ENCODE measurements at regions not wholly inside any gene's neighbourhood (a gene's known extent, or its start where the extent isn't known, plus 50 kb on each side); places are given as distances from the start of the nearest gene placed in this dataset.

DNA sequence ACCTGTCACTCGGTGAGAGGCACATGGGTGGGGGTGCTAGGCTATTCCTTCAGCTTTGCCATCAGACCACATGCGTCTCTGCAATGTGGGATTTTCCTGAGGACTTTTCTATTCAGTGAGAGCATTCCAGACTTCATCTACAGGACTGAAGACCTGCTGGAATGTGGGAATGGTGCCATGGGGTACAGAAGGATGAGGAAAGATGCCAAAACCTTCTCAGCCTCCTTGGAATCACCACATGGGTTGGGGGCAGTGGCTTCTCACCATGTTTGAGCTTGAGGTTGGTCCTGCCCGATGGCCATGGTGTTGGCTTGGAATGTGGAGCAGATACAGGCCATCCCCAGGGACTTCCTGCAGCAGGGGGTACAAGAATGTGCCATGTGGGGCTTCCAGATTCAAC is 80.9 kb upstream of the KLF13 start:
- TF ChIP-seq, protein P1, sequence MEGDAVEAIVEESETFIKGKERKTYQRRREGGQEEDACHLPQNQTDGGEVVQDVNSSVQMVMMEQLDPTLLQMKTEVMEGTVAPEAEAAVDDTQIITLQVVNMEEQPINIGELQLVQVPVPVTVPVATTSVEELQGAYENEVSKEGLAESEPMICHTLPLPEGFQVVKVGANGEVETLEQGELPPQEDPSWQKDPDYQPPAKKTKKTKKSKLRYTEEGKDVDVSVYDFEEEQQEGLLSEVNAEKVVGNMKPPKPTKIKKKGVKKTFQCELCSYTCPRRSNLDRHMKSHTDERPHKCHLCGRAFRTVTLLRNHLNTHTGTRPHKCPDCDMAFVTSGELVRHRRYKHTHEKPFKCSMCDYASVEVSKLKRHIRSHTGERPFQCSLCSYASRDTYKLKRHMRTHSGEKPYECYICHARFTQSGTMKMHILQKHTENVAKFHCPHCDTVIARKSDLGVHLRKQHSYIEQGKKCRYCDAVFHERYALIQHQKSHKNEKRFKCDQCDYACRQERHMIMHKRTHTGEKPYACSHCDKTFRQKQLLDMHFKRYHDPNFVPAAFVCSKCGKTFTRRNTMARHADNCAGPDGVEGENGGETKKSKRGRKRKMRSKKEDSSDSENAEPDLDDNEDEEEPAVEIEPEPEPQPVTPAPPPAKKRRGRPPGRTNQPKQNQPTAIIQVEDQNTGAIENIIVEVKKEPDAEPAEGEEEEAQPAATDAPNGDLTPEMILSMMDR (IDR thresholded peaks at IDR 0.05), result no peak
- no peak for TF ChIP-seq POLR2AphosphoS5 (IDR thresholded peaks at IDR 0.05; ENCODE audit: insufficient read depth in 1 of 2, low read depth in 1 of 2)
- no peak for TF ChIP-seq POLR2A (IDR thresholded peaks at IDR 0.05)
